GM23338 (cell line): ENCODE measurements at regions not wholly inside any gene's neighbourhood (a gene's known extent, or its start where the extent isn't known, plus 50 kb on each side); places are given as distances from the start of the nearest gene placed in this dataset.

Experiments used
- ATAC-seq: fragments of 200-7000 bp; cut with Tn5 transposase; 3 replicates; pipeline ENCODE4 v1.9.1; 2020
- DNase-seq: peaks from one replicate; pipeline ENCODE4 v3.0.0-alpha.2; 2015; ENCODE audit warnings: low spot score
- H2AFZ ChIP-seq: fragments of 200-600 bp; sonication (generic); 2 replicates; pipeline ENCODE4 v1.8.0; 2016; ENCODE audit warnings: antibody characterized with exemption, mild to moderate bottlenecking, moderate library complexity
- H3F3A ChIP-seq: fragments of 200-600 bp; sonication (generic); replicated peaks from 2 replicates; pipeline ENCODE4 v1.8.0; 2017; ENCODE audit warnings: antibody characterized with exemption, mixed run types, low read depth
- H3K27ac ChIP-seq: fragments of 200-600 bp; sonication (generic); 2 replicates; pipeline ENCODE4 v1.6.1; 2016; ENCODE audit warnings: low read depth
- H3K27me3 ChIP-seq: fragments of 200-600 bp; sonication (generic); 2 replicates; pipeline ENCODE4 v1.8.0; 2016; ENCODE audit warnings: mild to moderate bottlenecking, mixed run types, moderate library complexity; ENCODE audit not compliant: insufficient read depth
- H3K36me3 ChIP-seq: fragments of 200-600 bp; sonication (generic); 2 replicates; pipeline ENCODE4 v1.8.0; 2016; ENCODE audit warnings: mild to moderate bottlenecking; ENCODE audit not compliant: insufficient read depth
- H3K4me1 ChIP-seq: fragments of 200-600 bp; sonication (generic); 2 replicates; pipeline ENCODE4 v1.8.0; 2016; ENCODE audit warnings: mild to moderate bottlenecking, moderate library complexity; ENCODE audit not compliant: insufficient read depth
- H3K4me2 ChIP-seq: fragments of 200-600 bp; sonication (generic); 2 replicates; pipeline ENCODE4 v1.7.1; 2017; ENCODE audit warnings: mixed run types
- H3K4me3 ChIP-seq: fragments of 200-600 bp; sonication (generic); 2 replicates; pipeline ENCODE4 v1.6.1; 2016; ENCODE audit warnings: mixed run types
- H3K79me2 ChIP-seq: fragments of 200-600 bp; sonication (generic); replicated peaks from 2 replicates; pipeline ENCODE4 v1.8.0; 2017; ENCODE audit warnings: mild to moderate bottlenecking; ENCODE audit not compliant: insufficient read depth
- H3K9me2 ChIP-seq: fragments of 200-600 bp; sonication (generic); 2 replicates; pipeline ENCODE4 v1.8.0; 2017; ENCODE audit not compliant: insufficient read depth
- H4K20me1 ChIP-seq: fragments of 200-600 bp; sonication (generic); replicated peaks from 2 replicates; pipeline ENCODE4 v1.8.0; 2017; ENCODE audit warnings: mild to moderate bottlenecking; ENCODE audit not compliant: insufficient read depth
- H3K27ac Mint-ChIP-seq: 2 replicates; pipeline ENCODE4 v1.8.0; 2020; ENCODE audit warnings: inconsistent platforms, mild to moderate bottlenecking, moderate library complexity, mixed read lengths
- H3K27me3 Mint-ChIP-seq: 3 replicates; pipeline ENCODE4 v1.8.0; 2022; ENCODE audit warnings: low read depth, mild to moderate bottlenecking, moderate library complexity, mixed read lengths, inconsistent platforms; ENCODE audit not compliant: insufficient read depth, poor library complexity
- H3K36me3 Mint-ChIP-seq: 3 replicates; pipeline ENCODE4 v1.8.0; 2021; ENCODE audit warnings: low read depth, mild to moderate bottlenecking, inconsistent platforms, moderate library complexity, mixed read lengths
- H3K4me1 Mint-ChIP-seq: 3 replicates; pipeline ENCODE4 v1.8.0; 2020; ENCODE audit warnings: mild to moderate bottlenecking, inconsistent platforms, mixed read lengths
- H3K4me3 Mint-ChIP-seq: 3 replicates; pipeline ENCODE4 v1.8.0; 2021; ENCODE audit warnings: moderate library complexity, mild to moderate bottlenecking, inconsistent platforms, mixed read lengths
- H3K9me3 Mint-ChIP-seq: 3 replicates; pipeline ENCODE4 v1.8.0; 2020; ENCODE audit warnings: moderate library complexity, mild to moderate bottlenecking, inconsistent platforms, mixed read lengths
- CREB1 ChIP-seq: fragments of 250-450 bp; sonication (Bioruptor Pico); IDR thresholded peaks from 2 replicates; pipeline ENCODE4 v1.5.0; 2020; ENCODE audit warnings: low read depth, mild to moderate bottlenecking, moderate library complexity
- EZH2 ChIP-seq: fragments of 200-600 bp; sonication (generic); IDR thresholded peaks from one replicate; pipeline ENCODE4 v1.8.0; 2017; ENCODE audit warnings: antibody characterized with exemption, mild to moderate bottlenecking, low read depth; ENCODE audit not compliant: unreplicated experiment
- EZH2phosphoT487 ChIP-seq: fragments of 200-600 bp; sonication (generic); IDR thresholded peaks from one replicate; pipeline ENCODE4 v1.8.1; 2018; ENCODE audit warnings: antibody characterized with exemption; ENCODE audit not compliant: unreplicated experiment
- POLR2AphosphoS5 ChIP-seq: IDR thresholded peaks from 2 replicates; pipeline ENCODE4 v1.6.1; 2016; ENCODE audit warnings: antibody characterized with exemption, low read depth
- ZNF331 ChIP-seq: fragments of 250-450 bp; sonication (Bioruptor Pico); IDR thresholded peaks from 2 replicates; pipeline ENCODE4 v1.5.0; 2020; ENCODE audit warnings: low read depth, mild to moderate bottlenecking, moderate library complexity
- TF ChIP-seq, protein P1 (sequence below), 2 experiments: fragments of 200-600 bp in 1 of 2; sonication (generic) in 1 of 2; conservative IDR thresholded peaks; 2 replicates each; pipeline versions ENCODE4 v1.5.1 to v1.6.1; 2016 to 2017; ENCODE audit warnings: antibody characterized with exemption in 2 of 2, low read depth in 2 of 2, mild to moderate bottlenecking in 2 of 2, moderate library complexity in 1 of 2
- TF ChIP-seq, protein P2 (sequence below): IDR thresholded peaks from 2 replicates; pipeline ENCODE4 v1.6.1; 2016; ENCODE audit warnings: antibody characterized with exemption

DNA sequence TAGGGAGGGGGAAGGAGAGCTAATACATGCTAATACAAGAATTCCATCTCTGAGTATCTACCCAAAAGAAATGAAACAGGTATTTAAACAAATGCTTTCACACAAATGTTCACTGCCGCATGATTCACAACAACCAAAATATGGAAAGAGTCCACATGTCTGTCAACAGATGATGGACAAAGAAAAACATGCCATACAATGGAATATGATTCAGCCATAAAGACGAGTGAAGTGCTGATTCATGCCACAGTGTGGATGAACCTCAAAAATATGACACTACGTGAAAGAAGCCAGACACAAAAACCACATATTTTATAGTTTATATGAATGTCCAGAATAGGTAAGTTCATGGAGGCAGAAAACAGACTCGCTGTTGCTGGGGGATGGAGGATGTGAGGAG is 321.4 kb downstream of the FOXL1 start:
- TF ChIP-seq ZNF331, result no peak
- no peaks in the 10 kb centered on the region for H3K79me2 ChIP-seq
- H3K4me3 Mint-ChIP-seq, result no peak overlapping the region
- H3K9me3 Mint-ChIP-seq, result no peaks in the 10 kb centered on the region
- no peak overlapping the region for H3K27ac Mint-ChIP-seq
- H3K36me3 ChIP-seq, result no peaks in the 10 kb centered on the region
- ATAC-seq (no peak), DNase-seq (no peak)
- H3K36me3 Mint-ChIP-seq, result no peaks in the 10 kb centered on the region; the same call in 2 of the 3 replicates
- H3K4me2 ChIP-seq, result no peak overlapping the region
- peaks cover 21% of the 10 kb centered on the region for H3K4me1 Mint-ChIP-seq
- no peak overlapping the region for H2AFZ ChIP-seq
- no peaks in the 10 kb centered on the region for H3K9me2 ChIP-seq
- no peaks in the 10 kb centered on the region for H3K27me3 Mint-ChIP-seq
- no peaks in the 10 kb centered on the region for H4K20me1 ChIP-seq
- no peaks in the 10 kb centered on the region for H3K27me3 ChIP-seq
- H3K27ac ChIP-seq, result no peak overlapping the region
- H3K4me3 ChIP-seq, result no peak overlapping the region
- no peaks in the 10 kb centered on the region; the same call in 1 of the 2 replicates for H3K4me1 ChIP-seq
- no peaks in the 10 kb centered on the region for H3F3A ChIP-seq

DNA sequence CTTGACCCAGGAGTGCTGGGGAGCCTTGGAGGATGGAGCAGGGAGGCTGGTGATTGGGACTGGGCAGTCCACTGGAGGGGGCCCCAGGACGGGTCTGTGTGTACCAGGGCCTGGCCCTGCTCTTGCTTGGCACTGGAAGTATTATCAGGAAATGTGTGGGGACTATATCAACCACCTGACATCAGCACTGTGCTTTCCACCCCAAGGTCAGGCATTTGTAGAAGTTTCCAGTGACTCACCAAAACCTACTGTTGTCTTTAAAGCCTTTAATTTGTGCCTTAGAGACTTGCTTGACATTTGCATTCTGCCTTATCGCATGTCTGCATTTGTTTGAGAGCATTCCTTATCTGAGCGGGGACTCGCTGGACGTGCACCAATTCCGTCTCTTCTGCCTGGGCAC is 323.1 kb downstream of the FOXL1 start:
- TF ChIP-seq POLR2AphosphoS5 (no peak), EZH2phosphoT487 (no peak)
- H3K36me3 ChIP-seq, result no peaks in the 10 kb centered on the region
- H3F3A ChIP-seq, result no peaks in the 10 kb centered on the region
- H3K9me2 ChIP-seq, result no peaks in the 10 kb centered on the region
- H3K27me3 ChIP-seq, result no peaks in the 10 kb centered on the region
- H3K4me2 ChIP-seq, result no peak overlapping the region
- ATAC-seq, result no peak
- no peaks in the 10 kb centered on the region for H4K20me1 ChIP-seq
- no peaks in the 10 kb centered on the region for H3K79me2 ChIP-seq
- Mint-ChIP-seq H3K4me1 (peaks cover 7% of the 10 kb centered on the region), H3K9me3 (no peaks in the 10 kb centered on the region), H3K4me3 (no peak overlapping the region), H3K27me3 (no peaks in the 10 kb centered on the region), H3K27ac (no peak overlapping the region), H3K36me3 (no peaks in the 10 kb centered on the region; the same call in 2 of the 3 replicates)
- no peak overlapping the region for H3K27ac ChIP-seq
- no peak for DNase-seq
- no peak overlapping the region for H3K4me3 ChIP-seq
- H3K4me1 ChIP-seq, result no peaks in the 10 kb centered on the region; the same call in 1 of the 2 replicates
- H2AFZ ChIP-seq, result no peak overlapping the region

DNA sequence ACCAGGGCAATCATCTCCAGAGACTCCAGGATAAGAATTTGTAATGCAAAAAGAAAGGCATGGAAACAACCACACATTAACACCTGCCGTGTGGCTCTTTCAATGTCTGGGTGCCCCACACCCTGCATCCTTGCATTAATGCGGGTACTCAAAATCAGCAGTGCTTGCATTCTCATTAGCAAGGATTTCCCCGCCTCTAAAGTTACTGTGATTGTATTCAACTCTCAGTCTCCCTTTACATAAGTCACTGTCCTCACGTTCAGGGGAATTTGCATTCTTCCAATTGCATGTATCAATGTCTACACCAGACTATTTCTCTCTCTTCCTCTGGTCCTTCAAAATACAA is 324.3 kb downstream of the FOXL1 start:
- Histone ChIP-seq H3F3A (no peaks in the 10 kb centered on the region), H3K4me3 (no peak overlapping the region), H3K4me2 (no peak overlapping the region), H3K4me1 (no peaks in the 10 kb centered on the region; the same call in 1 of the 2 replicates), H3K36me3 (no peaks in the 10 kb centered on the region), H3K79me2 (no peaks in the 10 kb centered on the region), H3K9me2 (no peaks in the 10 kb centered on the region), H3K27ac (no peak overlapping the region), H3K27me3 (no peaks in the 10 kb centered on the region), H2AFZ (peak overlapping the region; percentile 52; the same call in 1 of the 2 replicates), H4K20me1 (no peaks in the 10 kb centered on the region)
- ATAC-seq (no peak), DNase-seq (no peak)
- TF ChIP-seq CREB1 (CRISPR knock-in tag) (no peak), EZH2 (no peak)
- TF ChIP-seq, protein P1, sequence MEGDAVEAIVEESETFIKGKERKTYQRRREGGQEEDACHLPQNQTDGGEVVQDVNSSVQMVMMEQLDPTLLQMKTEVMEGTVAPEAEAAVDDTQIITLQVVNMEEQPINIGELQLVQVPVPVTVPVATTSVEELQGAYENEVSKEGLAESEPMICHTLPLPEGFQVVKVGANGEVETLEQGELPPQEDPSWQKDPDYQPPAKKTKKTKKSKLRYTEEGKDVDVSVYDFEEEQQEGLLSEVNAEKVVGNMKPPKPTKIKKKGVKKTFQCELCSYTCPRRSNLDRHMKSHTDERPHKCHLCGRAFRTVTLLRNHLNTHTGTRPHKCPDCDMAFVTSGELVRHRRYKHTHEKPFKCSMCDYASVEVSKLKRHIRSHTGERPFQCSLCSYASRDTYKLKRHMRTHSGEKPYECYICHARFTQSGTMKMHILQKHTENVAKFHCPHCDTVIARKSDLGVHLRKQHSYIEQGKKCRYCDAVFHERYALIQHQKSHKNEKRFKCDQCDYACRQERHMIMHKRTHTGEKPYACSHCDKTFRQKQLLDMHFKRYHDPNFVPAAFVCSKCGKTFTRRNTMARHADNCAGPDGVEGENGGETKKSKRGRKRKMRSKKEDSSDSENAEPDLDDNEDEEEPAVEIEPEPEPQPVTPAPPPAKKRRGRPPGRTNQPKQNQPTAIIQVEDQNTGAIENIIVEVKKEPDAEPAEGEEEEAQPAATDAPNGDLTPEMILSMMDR (conservative IDR thresholded peaks at IDR 0.05; ENCODE audit: low read depth in 2 of 2), result no peak
- TF ChIP-seq, protein P2, sequence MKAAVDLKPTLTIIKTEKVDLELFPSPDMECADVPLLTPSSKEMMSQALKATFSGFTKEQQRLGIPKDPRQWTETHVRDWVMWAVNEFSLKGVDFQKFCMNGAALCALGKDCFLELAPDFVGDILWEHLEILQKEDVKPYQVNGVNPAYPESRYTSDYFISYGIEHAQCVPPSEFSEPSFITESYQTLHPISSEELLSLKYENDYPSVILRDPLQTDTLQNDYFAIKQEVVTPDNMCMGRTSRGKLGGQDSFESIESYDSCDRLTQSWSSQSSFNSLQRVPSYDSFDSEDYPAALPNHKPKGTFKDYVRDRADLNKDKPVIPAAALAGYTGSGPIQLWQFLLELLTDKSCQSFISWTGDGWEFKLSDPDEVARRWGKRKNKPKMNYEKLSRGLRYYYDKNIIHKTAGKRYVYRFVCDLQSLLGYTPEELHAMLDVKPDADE, result no peak
- Mint-ChIP-seq H3K4me3 (no peak overlapping the region), H3K27me3 (no peaks in the 10 kb centered on the region), H3K27ac (no peak overlapping the region), H3K4me1 (peaks cover 7% of the 10 kb centered on the region), H3K9me3 (no peaks in the 10 kb centered on the region), H3K36me3 (no peaks in the 10 kb centered on the region; the same call in 2 of the 3 replicates)
